ENCODE measurements at regions not wholly inside any gene's neighbourhood (a gene's known extent, or its start where the extent isn't known, plus 50 kb on each side); places are given as distances from the start of the nearest gene placed in this dataset.

DNA sequence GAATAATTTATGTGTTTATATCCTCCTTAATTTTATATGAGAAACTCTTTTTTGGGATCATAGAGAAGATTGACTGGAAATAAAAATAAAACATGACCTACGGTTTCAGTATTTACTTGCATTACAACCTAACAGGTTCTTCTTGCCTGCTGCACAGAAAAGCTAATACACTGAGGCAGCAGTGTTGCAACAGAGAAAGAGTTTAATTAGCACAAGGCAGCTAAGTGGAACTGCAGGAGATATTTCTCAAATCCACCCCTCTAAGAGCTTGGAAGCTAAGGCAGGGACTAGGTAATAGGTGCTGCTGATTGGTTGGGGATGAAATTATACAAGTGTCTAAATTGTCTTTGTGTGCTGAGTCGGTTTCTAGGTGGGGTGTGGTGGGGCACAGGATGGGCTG is 380.9 kb downstream of the DIRAS2 start:
- no peak overlapping the region for H3K4me3 ChIP-seq (ENCODE audit: low read depth in 1 of 2, low read length in 1 of 2)

DNA sequence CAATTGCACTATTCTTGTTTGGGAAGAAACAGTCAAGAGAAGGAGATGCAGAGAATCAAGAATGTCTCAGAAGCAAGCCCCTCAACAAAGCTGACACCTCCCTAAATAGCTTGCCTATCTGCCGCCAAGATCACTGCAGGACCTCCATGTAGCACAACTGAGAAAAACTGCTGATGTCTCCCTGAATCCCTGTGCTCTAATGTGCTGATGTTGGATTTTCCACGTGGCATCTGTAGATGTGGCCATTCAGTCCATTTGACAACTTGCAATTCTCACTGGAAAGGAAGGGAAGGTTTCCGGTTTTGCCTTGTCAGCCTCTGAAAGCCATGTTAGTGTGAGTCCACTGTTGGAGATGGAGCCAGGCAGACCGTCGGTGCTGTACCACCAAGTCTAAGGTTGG is 374.0 kb downstream of the DIRAS2 start:
- Histone ChIP-seq H3K4me3 (ENCODE audit: low read depth in 1 of 2, low read length in 1 of 2) (no peak overlapping the region), H3K4me1 (ENCODE audit: control insufficient read depth in 1 of 2, insufficient read depth in 1 of 2, low read depth in 1 of 2, low read length in 1 of 2) (peaks cover 5% of the 10 kb centered on the region in 2 experiments), H3K27ac (no peak overlapping the region), H3K27me3 (no peaks in the 10 kb centered on the region), H3K36me3 (no peaks in the 10 kb centered on the region), H3K9me3 (no peaks in the 10 kb centered on the region)
- no peak for TF ChIP-seq CTCF (IDR thresholded peaks at IDR 0.05)

More for the DNA sequence above, 380.9 kb downstream of the DIRAS2 start:
- H3K4me1 ChIP-seq (ENCODE audit: control insufficient read depth in 1 of 2, insufficient read depth in 1 of 2, low read depth in 1 of 2, low read length in 1 of 2): peaks cover 5% of the 10 kb centered on the region in 2 experiments
- TF ChIP-seq CTCF (IDR thresholded peaks at IDR 0.05): no peak
- no peak overlapping the region for H3K27ac ChIP-seq
- H3K27me3 ChIP-seq: no peaks in the 10 kb centered on the region
- H3K36me3 ChIP-seq: no peaks in the 10 kb centered on the region
- no peaks in the 10 kb centered on the region for H3K9me3 ChIP-seq

DNA sequence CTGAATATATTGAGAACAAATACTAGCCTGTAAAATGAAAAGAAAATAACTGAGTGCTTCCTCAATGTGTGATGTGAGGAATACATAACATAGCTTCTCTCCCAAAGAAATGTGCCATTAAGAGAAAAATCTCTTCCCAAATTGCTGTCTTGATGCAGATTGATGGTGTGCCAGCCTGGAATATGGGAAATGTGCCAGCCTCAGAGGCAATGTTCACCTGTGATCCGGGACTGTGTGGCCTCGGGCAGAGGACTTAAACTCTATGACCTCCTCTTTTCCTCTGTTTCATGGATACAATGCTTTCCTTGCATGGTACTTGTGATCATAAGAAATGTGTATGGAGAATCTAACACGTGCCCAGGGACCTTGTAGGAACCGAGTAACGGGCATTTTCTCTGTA is 370.9 kb downstream of the DIRAS2 start:
- Histone ChIP-seq H3K36me3 (no peaks in the 10 kb centered on the region), H3K27ac (no peak overlapping the region), H3K27me3 (peaks cover 6% of the 10 kb centered on the region), H3K4me1 (ENCODE audit: control insufficient read depth in 1 of 2, insufficient read depth in 1 of 2, low read depth in 1 of 2, low read length in 1 of 2) (peaks cover 5% of the 10 kb centered on the region in 2 experiments), H3K9me3 (no peaks in the 10 kb centered on the region), H3K4me3 (ENCODE audit: low read depth in 1 of 2, low read length in 1 of 2) (no peak overlapping the region)
- no peak for TF ChIP-seq CTCF (IDR thresholded peaks at IDR 0.05)

DNA sequence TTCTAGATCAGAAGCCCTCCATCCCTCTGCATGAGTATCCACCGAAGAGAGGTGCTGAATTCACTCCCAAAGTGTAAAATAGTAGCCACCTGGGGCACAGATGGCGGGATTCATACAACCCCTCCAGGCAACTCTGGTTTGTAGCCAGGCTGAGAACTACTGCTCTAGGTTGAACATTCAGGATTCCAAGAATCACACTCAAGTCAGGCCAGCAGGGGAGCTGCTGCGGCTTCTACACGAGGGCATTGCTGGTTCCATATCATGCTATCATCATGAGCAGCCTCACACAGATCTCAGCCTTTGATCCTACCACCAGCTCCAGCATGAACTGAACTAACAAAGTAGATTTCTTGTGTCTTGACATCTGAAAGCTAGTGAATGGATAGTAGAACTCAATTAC is 367.9 kb downstream of the DIRAS2 start:
- no peaks in the 10 kb centered on the region for H3K9me3 ChIP-seq
- H3K36me3 ChIP-seq: no peaks in the 10 kb centered on the region
- no peak overlapping the region for H3K4me3 ChIP-seq (ENCODE audit: low read depth in 1 of 2, low read length in 1 of 2)
- H3K4me1 ChIP-seq (ENCODE audit: control insufficient read depth in 1 of 2, insufficient read depth in 1 of 2, low read depth in 1 of 2, low read length in 1 of 2): peaks cover 0 to 3% of the 10 kb centered on the region in 2 experiments
- H3K27ac ChIP-seq: no peak overlapping the region
- TF ChIP-seq CTCF (IDR thresholded peaks at IDR 0.05): no peak
- H3K27me3 ChIP-seq: peaks cover 9% of the 10 kb centered on the region

GRCh38 chr9:90285946-90286345 is 356.7 kb downstream of the DIRAS2 start:
- Histone ChIP-seq H3K9me3 (no peaks in the 10 kb centered on the region), H3K4me3 (ENCODE audit: low read depth in 1 of 2, low read length in 1 of 2) (no peak overlapping the region), H3K27ac (no peak overlapping the region), H3K36me3 (no peaks in the 10 kb centered on the region), H3K4me1 (ENCODE audit: control insufficient read depth in 1 of 2, insufficient read depth in 1 of 2, low read depth in 1 of 2, low read length in 1 of 2) (no peaks in the 10 kb centered on the region), H3K27me3 (no peaks in the 10 kb centered on the region)
- TF ChIP-seq CTCF (IDR thresholded peaks at IDR 0.05): no peak

All from neutrophil (primary cell).